HepG2 (cell line): ENCODE measurements at regions not wholly inside any gene's neighbourhood (a gene's known extent, or its start where the extent isn't known, plus 50 kb on each side); places are given as distances from the start of the nearest gene placed in this dataset.
A peak's percentile ranks its signal among the peaks of the same experiment; 100 is the strongest.

Experiments used
- ARNT ChIP-seq: fragments of 450-650 bp; IDR thresholded peaks from 2 replicates; pipeline ENCODE4 v1.6.1; 2017
- ATF7-NPFF ChIP-seq: sonication (generic); formaldehyde crosslinking; IDR thresholded peaks from 2 replicates; pipeline ENCODE4 v1.8.1; 2023; ENCODE audit warnings: mild to moderate bottlenecking, low read depth, missing genetic modification reagents, moderate library complexity
- CBFB ChIP-seq: sonication (generic); formaldehyde crosslinking; IDR thresholded peaks from 2 replicates; pipeline ENCODE4 v1.4.0; 2020; ENCODE audit warnings: missing genetic modification reagents
- EHMT2 ChIP-seq: fragments of 200-600 bp; sonication (generic); IDR thresholded peaks from 2 replicates; pipeline ENCODE4 v1.7.0; 2017; ENCODE audit warnings: antibody characterized with exemption, low read depth, low read length, borderline replicate concordance
- FIP1L1 ChIP-seq: fragments of 200-400 bp; formaldehyde crosslinking; IDR thresholded peaks from 2 replicates; pipeline ENCODE4 v1.6.1; 2018; ENCODE audit warnings: low read depth, mild to moderate bottlenecking, low read length, moderate library complexity, borderline replicate concordance; ENCODE audit not compliant: insufficient read depth
- TARDBP ChIP-seq: sonication (generic); formaldehyde crosslinking; IDR thresholded peaks from 2 replicates; pipeline ENCODE4 v1.8.0; 2022; ENCODE audit warnings: mild to moderate bottlenecking, missing genetic modification reagents
- TERF1 ChIP-seq: sonication (generic); formaldehyde crosslinking; IDR thresholded peaks from 2 replicates; pipeline ENCODE4 v1.8.0; 2022; ENCODE audit warnings: mild to moderate bottlenecking, missing genetic modification reagents, moderate library complexity
- ZNF260 ChIP-seq: sonication (generic); formaldehyde crosslinking; IDR thresholded peaks from 2 replicates; pipeline ENCODE4 v1.4.0; 2020; ENCODE audit warnings: missing genetic modification reagents, low read depth, mild to moderate bottlenecking, borderline replicate concordance
- ZNF407 ChIP-seq: sonication (generic); formaldehyde crosslinking; IDR thresholded peaks from one replicate; pipeline ENCODE4 v1.5.1; 2020; ENCODE audit warnings: mild to moderate bottlenecking, missing genetic modification reagents; ENCODE audit errors: not compliant biosample characterization
- ZNF44 ChIP-seq: sonication (generic); formaldehyde crosslinking; IDR thresholded peaks from 2 replicates; pipeline ENCODE4 v1.5.1; 2020; ENCODE audit warnings: mild to moderate bottlenecking, missing genetic modification reagents
- ZNF629 ChIP-seq: sonication (generic); formaldehyde crosslinking; conservative IDR thresholded peaks from 2 replicates; pipeline ENCODE4 v1.5.0; 2020; ENCODE audit warnings: missing genetic modification reagents
- ZNF703 ChIP-seq: sonication (generic); formaldehyde crosslinking; IDR thresholded peaks from 2 replicates; pipeline ENCODE4 v1.5.1; 2020; ENCODE audit warnings: missing genetic modification reagents, mild to moderate bottlenecking, moderate library complexity, borderline replicate concordance
- TF ChIP-seq, protein P1 (sequence below): sonication (generic); formaldehyde crosslinking; IDR thresholded peaks from 2 replicates; pipeline ENCODE4 v1.8.0; 2022; ENCODE audit warnings: missing genetic modification reagents, mild to moderate bottlenecking, borderline replicate concordance
- TF ChIP-seq, protein P2 (sequence below): sonication (generic); formaldehyde crosslinking; IDR thresholded peaks from 2 replicates; pipeline ENCODE4 v1.5.0; 2020; ENCODE audit warnings: missing genetic modification reagents
- TF ChIP-seq, protein P3 (sequence below): sonication (generic); formaldehyde crosslinking; IDR thresholded peaks from 2 replicates; pipeline ENCODE4 v1.4.0; 2020; ENCODE audit warnings: mild to moderate bottlenecking, low read depth, missing genetic modification reagents
- TF ChIP-seq, protein P4 (sequence below): fragments of 450-650 bp; IDR thresholded peaks from 2 replicates; pipeline ENCODE4 v1.6.1; 2017

- TF ChIP-seq ZNF407 (CRISPR knock-in tag): no peak
- TF ChIP-seq TERF1 (CRISPR knock-in tag): no peak
- no peak for TF ChIP-seq FIP1L1
- TF ChIP-seq ZNF703 (CRISPR knock-in tag): 0 out of 2 replicates have a peak, but pooled peaks have one; percentile 82
- TF ChIP-seq, protein P1, sequence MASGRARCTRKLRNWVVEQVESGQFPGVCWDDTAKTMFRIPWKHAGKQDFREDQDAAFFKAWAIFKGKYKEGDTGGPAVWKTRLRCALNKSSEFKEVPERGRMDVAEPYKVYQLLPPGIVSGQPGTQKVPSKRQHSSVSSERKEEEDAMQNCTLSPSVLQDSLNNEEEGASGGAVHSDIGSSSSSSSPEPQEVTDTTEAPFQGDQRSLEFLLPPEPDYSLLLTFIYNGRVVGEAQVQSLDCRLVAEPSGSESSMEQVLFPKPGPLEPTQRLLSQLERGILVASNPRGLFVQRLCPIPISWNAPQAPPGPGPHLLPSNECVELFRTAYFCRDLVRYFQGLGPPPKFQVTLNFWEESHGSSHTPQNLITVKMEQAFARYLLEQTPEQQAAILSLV (CRISPR knock-in tag): peak; percentile 57; the same call in 1 of the 2 replicates
- TF ChIP-seq ARNT: no peak
- TF ChIP-seq ZNF44 (CRISPR knock-in tag): no peak
- TF ChIP-seq, protein P2, sequence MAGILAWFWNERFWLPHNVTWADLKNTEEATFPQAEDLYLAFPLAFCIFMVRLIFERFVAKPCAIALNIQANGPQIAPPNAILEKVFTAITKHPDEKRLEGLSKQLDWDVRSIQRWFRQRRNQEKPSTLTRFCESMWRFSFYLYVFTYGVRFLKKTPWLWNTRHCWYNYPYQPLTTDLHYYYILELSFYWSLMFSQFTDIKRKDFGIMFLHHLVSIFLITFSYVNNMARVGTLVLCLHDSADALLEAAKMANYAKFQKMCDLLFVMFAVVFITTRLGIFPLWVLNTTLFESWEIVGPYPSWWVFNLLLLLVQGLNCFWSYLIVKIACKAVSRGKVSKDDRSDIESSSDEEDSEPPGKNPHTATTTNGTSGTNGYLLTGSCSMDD (CRISPR knock-in tag): no peak
- TF ChIP-seq, protein P3, sequence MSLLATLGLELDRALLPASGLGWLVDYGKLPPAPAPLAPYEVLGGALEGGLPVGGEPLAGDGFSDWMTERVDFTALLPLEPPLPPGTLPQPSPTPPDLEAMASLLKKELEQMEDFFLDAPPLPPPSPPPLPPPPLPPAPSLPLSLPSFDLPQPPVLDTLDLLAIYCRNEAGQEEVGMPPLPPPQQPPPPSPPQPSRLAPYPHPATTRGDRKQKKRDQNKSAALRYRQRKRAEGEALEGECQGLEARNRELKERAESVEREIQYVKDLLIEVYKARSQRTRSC (CRISPR knock-in tag): no peak
- TF ChIP-seq EHMT2: no peak
- TF ChIP-seq ZNF629 (CRISPR knock-in tag): no peak
- peak; percentile 70 for TF ChIP-seq TARDBP (CRISPR knock-in tag)
- TF ChIP-seq, protein P4, sequence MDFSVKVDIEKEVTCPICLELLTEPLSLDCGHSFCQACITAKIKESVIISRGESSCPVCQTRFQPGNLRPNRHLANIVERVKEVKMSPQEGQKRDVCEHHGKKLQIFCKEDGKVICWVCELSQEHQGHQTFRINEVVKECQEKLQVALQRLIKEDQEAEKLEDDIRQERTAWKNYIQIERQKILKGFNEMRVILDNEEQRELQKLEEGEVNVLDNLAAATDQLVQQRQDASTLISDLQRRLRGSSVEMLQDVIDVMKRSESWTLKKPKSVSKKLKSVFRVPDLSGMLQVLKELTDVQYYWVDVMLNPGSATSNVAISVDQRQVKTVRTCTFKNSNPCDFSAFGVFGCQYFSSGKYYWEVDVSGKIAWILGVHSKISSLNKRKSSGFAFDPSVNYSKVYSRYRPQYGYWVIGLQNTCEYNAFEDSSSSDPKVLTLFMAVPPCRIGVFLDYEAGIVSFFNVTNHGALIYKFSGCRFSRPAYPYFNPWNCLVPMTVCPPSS: no peak
- TF ChIP-seq ATF7-NPFF (CRISPR knock-in tag): no peak; the same call in 1 of the 2 replicates
- no peak for TF ChIP-seq ZNF260 (CRISPR knock-in tag)
- no peak for TF ChIP-seq CBFB
These were observed 52.9 kb upstream of the UNC93A start (continued) for GRCh38 chr6:167238146-167238693.
